ENCODE measurements at regions not wholly inside any gene's neighbourhood (a gene's known extent, or its start where the extent isn't known, plus 50 kb on each side); places are given as distances from the start of the nearest gene placed in this dataset.
"Not testable (repeated sequence)": the region's sequence is repeated elsewhere in the genome, so short reads cannot be mapped to it uniquely, and the experiment has no call there.

- not testable (repeated sequence) for DNase-seq
Observed at GRCh38 chr7:35910621-35911020, 109.8 kb downstream of the SEPTIN7 start.

- DNase-seq: not testable (repeated sequence)
Observed at GRCh38 chr7:35913350-35913749, 112.5 kb downstream of the SEPTIN7 start.

GRCh38 chr7:35914214-35914613 lies 113.4 kb downstream of the SEPTIN7 start:
- DNase-seq: not testable (repeated sequence)

GRCh38 chr7:35915247-35915955 lies 114.5 kb downstream of the SEPTIN7 start:
- not testable (repeated sequence) for DNase-seq

GRCh38 chr7:35918217-35918616 lies 117.4 kb downstream of the SEPTIN7 start:
- not testable (repeated sequence) for DNase-seq

- not testable (repeated sequence) for DNase-seq
Observed at GRCh38 chr7:35919607-35920006, 118.8 kb downstream of the SEPTIN7 start.

GRCh38 chr7:35921338-35921737 lies 120.5 kb downstream of the SEPTIN7 start:
- DNase-seq: not testable (repeated sequence)

- not testable (repeated sequence) for DNase-seq
Observed at GRCh38 chr7:35924668-35925067, 123.8 kb downstream of the SEPTIN7 start.

- DNase-seq: not testable (repeated sequence)
Observed at GRCh38 chr7:35926966-35927365, 126.1 kb downstream of the SEPTIN7 start.

GRCh38 chr7:35931134-35931533 lies 130.3 kb downstream of the SEPTIN7 start:
- DNase-seq: not testable (repeated sequence)

GRCh38 chr7:35931551-35931950 lies 130.7 kb downstream of the SEPTIN7 start:
- DNase-seq: not testable (repeated sequence)

GRCh38 chr7:35940695-35941094 lies 139.8 kb downstream of the SEPTIN7 start:
- not testable (repeated sequence) for DNase-seq

- not testable (repeated sequence) for DNase-seq
Observed at GRCh38 chr7:35945621-35946020, 144.8 kb downstream of the SEPTIN7 start.

GRCh38 chr7:35955735-35956134 lies 154.9 kb downstream of the SEPTIN7 start:
- DNase-seq: not testable (repeated sequence)

- DNase-seq: not testable (repeated sequence)
Observed at GRCh38 chr7:35956988-35957387, 156.1 kb downstream of the SEPTIN7 start.

- not testable (repeated sequence) for DNase-seq
Observed at GRCh38 chr7:35961260-35961659, 160.4 kb downstream of the SEPTIN7 start.

- not testable (repeated sequence) for DNase-seq
Observed at GRCh38 chr7:35962607-35963006, 161.8 kb downstream of the SEPTIN7 start.

- no peak for DNase-seq
Observed at GRCh38 chr7:35967366-35968139, 166.7 kb downstream of the SEPTIN7 start.

- DNase-seq: no peak
Observed at GRCh38 chr7:35968140-35968940, 167.5 kb downstream of the SEPTIN7 start.

- no peak for DNase-seq
Observed at GRCh38 chr7:35969066-35969465, 168.2 kb downstream of the SEPTIN7 start.

GRCh38 chr7:35970458-35970857 lies 169.6 kb downstream of the SEPTIN7 start:
- DNase-seq: no peak

GRCh38 chr7:35971133-35971891 lies 170.5 kb downstream of the SEPTIN7 start:
- DNase-seq: no peak
